Neural crest cell (in vitro differentiated cells): ENCODE measurements at regions not wholly inside any gene's neighbourhood (a gene's known extent, or its start where the extent isn't known, plus 50 kb on each side); places are given as distances from the start of the nearest gene placed in this dataset.

Experiments used
- DNase-seq: peaks from one replicate; pipeline ENCODE4 v3.0.0; 2021; ENCODE audit warnings: low read depth, mixed read lengths, low spot score
- H3K27ac Mint-ChIP-seq: one replicate; pipeline ENCODE4 v1.8.0; 2021; ENCODE audit warnings: mild to moderate bottlenecking, mixed read lengths; ENCODE audit not compliant: unreplicated experiment
- H3K27me3 Mint-ChIP-seq: 2 replicates; pipeline ENCODE4 v1.8.0; 2021; ENCODE audit warnings: low read depth, mild to moderate bottlenecking, mixed read lengths
- H3K36me3 Mint-ChIP-seq: 2 replicates; pipeline ENCODE4 v1.8.0; 2021; ENCODE audit warnings: low read depth, mild to moderate bottlenecking, mixed read lengths
- H3K4me1 Mint-ChIP-seq: 2 replicates; pipeline ENCODE4 v1.8.0; 2021; ENCODE audit warnings: mixed read lengths
- H3K4me3 Mint-ChIP-seq: one replicate; pipeline ENCODE4 v1.8.0; 2021; ENCODE audit warnings: mild to moderate bottlenecking, mixed read lengths
- H3K9me3 Mint-ChIP-seq: 2 replicates; pipeline ENCODE4 v1.8.0; 2021; ENCODE audit warnings: mixed read lengths
- TF ChIP-seq, protein P1 (sequence below): fragments of 200-600 bp; sonication (generic); conservative IDR thresholded peaks from 2 replicates; pipeline ENCODE4 v1.5.0; 2021; ENCODE audit warnings: antibody characterized with exemption, mild to moderate bottlenecking

DNA sequence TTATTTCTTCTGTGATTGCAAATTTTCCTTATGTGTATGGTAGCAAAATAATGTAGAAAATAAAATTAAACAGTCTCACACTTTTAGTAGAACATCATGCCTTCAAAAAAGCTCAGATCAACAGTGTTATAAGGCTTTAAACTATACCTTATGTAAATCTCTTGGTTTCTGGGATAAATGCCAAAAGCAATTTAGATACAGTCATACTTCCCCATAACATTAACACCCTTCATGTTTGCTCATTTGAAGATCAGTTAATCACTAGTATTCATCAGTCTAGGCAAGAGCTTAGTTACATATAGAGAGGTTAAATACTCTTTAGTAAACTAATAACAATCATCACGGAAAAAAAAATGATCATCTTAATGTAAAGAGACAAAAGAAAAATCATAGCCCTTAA is 421.8 kb upstream of the ANO3 start:
- DNase-seq: no peak
- no peaks in the 10 kb centered on the region for H3K36me3 Mint-ChIP-seq
- H3K27ac Mint-ChIP-seq: no peak overlapping the region
- H3K9me3 Mint-ChIP-seq: no peaks in the 10 kb centered on the region
- TF ChIP-seq, protein P1, sequence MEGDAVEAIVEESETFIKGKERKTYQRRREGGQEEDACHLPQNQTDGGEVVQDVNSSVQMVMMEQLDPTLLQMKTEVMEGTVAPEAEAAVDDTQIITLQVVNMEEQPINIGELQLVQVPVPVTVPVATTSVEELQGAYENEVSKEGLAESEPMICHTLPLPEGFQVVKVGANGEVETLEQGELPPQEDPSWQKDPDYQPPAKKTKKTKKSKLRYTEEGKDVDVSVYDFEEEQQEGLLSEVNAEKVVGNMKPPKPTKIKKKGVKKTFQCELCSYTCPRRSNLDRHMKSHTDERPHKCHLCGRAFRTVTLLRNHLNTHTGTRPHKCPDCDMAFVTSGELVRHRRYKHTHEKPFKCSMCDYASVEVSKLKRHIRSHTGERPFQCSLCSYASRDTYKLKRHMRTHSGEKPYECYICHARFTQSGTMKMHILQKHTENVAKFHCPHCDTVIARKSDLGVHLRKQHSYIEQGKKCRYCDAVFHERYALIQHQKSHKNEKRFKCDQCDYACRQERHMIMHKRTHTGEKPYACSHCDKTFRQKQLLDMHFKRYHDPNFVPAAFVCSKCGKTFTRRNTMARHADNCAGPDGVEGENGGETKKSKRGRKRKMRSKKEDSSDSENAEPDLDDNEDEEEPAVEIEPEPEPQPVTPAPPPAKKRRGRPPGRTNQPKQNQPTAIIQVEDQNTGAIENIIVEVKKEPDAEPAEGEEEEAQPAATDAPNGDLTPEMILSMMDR: no peak
- H3K4me1 Mint-ChIP-seq: no peaks in the 10 kb centered on the region
- H3K27me3 Mint-ChIP-seq: no peaks in the 10 kb centered on the region
- H3K4me3 Mint-ChIP-seq: no peak overlapping the region

DNA sequence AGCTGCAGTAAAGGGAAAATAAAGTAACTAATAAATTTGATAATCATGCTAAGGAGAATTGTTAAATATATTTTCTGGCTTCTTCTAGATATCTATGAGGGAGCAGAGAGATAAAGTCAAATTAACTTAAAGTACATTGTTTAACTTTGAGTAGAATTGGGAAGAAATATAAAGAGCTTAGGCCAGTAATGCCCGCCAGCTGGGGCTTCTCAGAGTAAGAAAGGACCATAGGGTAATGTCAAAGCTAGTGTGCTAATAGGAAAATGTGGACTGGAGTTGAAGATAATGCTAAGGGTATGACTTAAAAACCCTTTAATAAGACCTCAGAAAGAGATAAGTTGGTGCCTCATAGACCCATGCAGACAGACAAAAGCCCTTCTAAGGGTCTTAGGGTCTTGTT is 411.6 kb upstream of the ANO3 start:
- Mint-ChIP-seq H3K27me3 (no peaks in the 10 kb centered on the region), H3K9me3 (peaks cover 18% of the 10 kb centered on the region), H3K36me3 (peaks cover 10% of the 10 kb centered on the region), H3K4me3 (no peak overlapping the region), H3K27ac (no peak overlapping the region), H3K4me1 (no peaks in the 10 kb centered on the region)
- TF ChIP-seq, protein P1: no peak
- DNase-seq: no peak

DNA sequence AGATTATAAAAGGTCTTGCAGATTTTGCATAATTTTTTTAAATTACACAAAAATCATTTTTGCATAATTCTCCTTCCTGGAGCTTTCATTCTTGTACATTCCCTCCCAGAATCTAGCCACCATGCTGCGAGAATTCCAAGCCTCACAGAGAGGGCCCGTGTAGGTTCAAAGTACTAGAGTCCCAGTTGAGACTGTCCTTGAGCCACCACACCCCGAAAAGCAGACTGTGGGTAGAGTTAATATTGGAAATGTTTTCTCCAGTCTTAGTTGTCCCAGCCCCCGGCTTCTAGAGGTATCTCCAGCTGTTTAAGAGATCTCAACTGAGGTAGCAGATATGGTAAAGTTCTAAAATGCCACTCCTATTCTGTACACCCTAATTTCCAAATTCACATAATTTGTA is 407.3 kb upstream of the ANO3 start:
- no peaks in the 10 kb centered on the region for H3K27me3 Mint-ChIP-seq
- peaks cover 20% of the 10 kb centered on the region for H3K4me1 Mint-ChIP-seq
- H3K9me3 Mint-ChIP-seq: peaks cover 18% of the 10 kb centered on the region
- peaks cover 10% of the 10 kb centered on the region for H3K36me3 Mint-ChIP-seq
- no peak for DNase-seq
- TF ChIP-seq, protein P1: no peak
- H3K4me3 Mint-ChIP-seq: no peak overlapping the region
- H3K27ac Mint-ChIP-seq: no peak overlapping the region

DNA sequence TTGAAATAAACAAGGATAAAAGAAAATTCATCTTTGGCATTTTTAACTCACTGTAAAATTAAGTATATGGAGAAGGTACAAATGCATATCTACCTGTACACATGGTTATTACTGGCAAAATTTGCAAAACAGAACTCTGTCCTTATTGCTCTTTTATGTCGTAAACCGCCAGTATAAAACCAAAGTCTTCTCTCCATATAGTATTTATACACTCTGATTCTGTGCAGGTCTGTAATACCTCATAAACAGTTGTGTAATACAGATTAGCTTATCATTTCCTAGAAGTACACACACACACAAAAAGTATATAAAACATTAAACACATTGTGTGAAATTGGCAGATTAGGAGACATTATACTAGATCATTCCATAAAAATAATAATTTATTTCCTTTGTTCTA is 406.6 kb upstream of the ANO3 start:
- TF ChIP-seq, protein P1: no peak
- Mint-ChIP-seq H3K9me3 (peaks cover 16% of the 10 kb centered on the region), H3K27ac (no peak overlapping the region), H3K27me3 (no peaks in the 10 kb centered on the region), H3K36me3 (peaks cover 10% of the 10 kb centered on the region), H3K4me1 (peaks cover 24% of the 10 kb centered on the region), H3K4me3 (no peak overlapping the region)
- no peak for DNase-seq

DNA sequence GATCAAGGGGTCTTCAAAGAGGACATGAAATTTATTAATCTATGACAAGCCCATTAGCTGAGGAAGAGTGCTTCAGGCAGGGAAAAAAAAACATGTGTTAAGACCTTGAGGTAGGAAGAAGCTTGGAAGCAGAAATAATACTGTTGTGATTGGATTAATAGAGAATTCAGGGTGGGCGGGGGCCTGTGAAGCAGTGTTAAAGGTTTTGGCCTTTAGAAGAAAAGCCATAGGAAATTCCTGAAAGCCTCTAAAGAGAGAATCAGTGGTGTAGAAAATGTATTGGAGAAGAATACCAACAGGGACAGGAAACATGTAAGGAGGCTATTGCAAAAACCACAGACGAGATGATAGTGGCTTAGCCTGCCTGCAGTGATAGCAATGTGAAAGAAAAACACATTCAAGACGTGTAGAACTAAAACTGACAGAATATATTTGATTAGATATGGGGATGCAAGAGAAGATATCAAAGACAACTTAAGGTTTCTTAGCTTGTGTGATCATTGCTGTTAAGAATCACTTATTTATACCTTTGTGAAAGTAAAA is 404.4 kb upstream of the ANO3 start:
- Mint-ChIP-seq H3K4me1 (peaks cover 24% of the 10 kb centered on the region), H3K27ac (no peak overlapping the region), H3K27me3 (no peaks in the 10 kb centered on the region), H3K9me3 (peaks cover 11% of the 10 kb centered on the region), H3K36me3 (peaks cover 11% of the 10 kb centered on the region), H3K4me3 (peak overlapping the region; percentile 5)
- TF ChIP-seq, protein P1: no peak
- no peak for DNase-seq
